NT2/D1 (cell line): ENCODE measurements at regions not wholly inside any gene's neighbourhood (a gene's known extent, or its start where the extent isn't known, plus 50 kb on each side); places are given as distances from the start of the nearest gene placed in this dataset.

ENCODE experiments used
- YY1 ChIP-seq: IDR thresholded peaks from 2 replicates; pipeline ENCODE4 v1.6.1; 2011; ENCODE audit not compliant: insufficient read length, insufficient read depth
- ZNF274 ChIP-seq: IDR thresholded peaks from 2 replicates; pipeline ENCODE4 v1.6.1; 2011; ENCODE audit warnings: mild to moderate bottlenecking, low read depth, low read length

DNA sequence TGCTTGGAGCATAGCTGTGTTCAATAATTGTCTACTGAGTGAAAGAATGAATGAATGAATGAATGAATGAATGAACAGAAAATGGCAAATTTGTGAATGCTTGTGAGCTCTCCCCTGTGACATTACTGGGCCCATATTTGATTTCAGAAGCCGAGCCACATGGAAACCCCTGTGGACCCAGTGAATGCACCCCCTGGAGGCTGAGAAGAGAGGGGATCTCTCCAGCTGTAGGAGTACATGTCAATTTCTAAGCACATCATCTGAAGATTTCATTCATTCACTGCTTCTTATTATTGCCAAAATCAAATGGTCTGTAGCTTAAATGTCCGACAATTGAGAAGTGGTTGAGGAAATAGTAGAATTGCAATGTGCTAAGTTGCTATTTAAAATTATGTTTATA is 58.3 kb upstream of the DOCK1 start:
- no peak for TF ChIP-seq ZNF274
- TF ChIP-seq YY1, result no peak
